GM12891 (cell line): ENCODE measurements at regions not wholly inside any gene's neighbourhood (a gene's known extent, or its start where the extent isn't known, plus 50 kb on each side); places are given as distances from the start of the nearest gene placed in this dataset.

Experiments used
- POLR2A ChIP-seq: IDR thresholded peaks from 2 replicates; pipeline ENCODE4 v1.6.1; 2011; ENCODE audit warnings: low read depth, low read length, control low read depth
- POLR2AphosphoS5 ChIP-seq: IDR thresholded peaks from 2 replicates; pipeline ENCODE4 v1.6.1; 2011; ENCODE audit warnings: low read depth, low read length, control low read depth
- SPI1 ChIP-seq: IDR thresholded peaks from 2 replicates; pipeline ENCODE4 v1.6.1; 2011; ENCODE audit warnings: low read depth, low read length, control low read depth

DNA sequence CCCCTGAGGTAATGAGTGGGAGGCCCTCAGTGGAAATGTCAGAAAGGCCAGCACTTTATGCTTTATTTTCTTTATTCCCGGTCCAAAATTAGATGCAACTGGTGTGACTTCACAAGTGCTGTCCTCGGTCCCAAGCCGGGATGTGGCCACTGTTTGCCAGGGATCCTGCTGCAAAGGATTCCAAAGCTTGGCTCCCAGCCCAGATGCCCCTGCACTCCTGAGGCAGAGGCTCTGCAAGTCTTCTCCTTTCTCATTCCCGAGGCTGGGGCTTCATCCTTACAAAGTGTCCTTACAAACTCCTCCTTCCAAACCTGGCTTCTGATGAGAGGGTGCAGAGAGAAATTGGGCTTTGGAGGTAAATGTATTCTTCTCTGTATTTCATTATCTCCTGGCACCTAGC is 544.3 kb upstream of the DPP6 start:
- TF ChIP-seq POLR2AphosphoS5 (no peak), POLR2A (no peak), SPI1 (no peak)
